H1 (cell line): ENCODE measurements at regions not wholly inside any gene's neighbourhood (a gene's known extent, or its start where the extent isn't known, plus 50 kb on each side); places are given as distances from the start of the nearest gene placed in this dataset.

Experiments
- GABPA ChIP-seq: IDR thresholded peaks from 2 replicates; pipeline ENCODE4 v1.6.1; 2011; ENCODE audit warnings: mild to moderate bottlenecking, low read length, moderate library complexity, borderline replicate concordance; ENCODE audit not compliant: insufficient read depth
- POU5F1 ChIP-seq: IDR thresholded peaks from 2 replicates; pipeline ENCODE4 v1.6.1; 2011; ENCODE audit warnings: low read depth, mild to moderate bottlenecking, low read length, moderate library complexity
- RXRA ChIP-seq: IDR thresholded peaks from 2 replicates; pipeline ENCODE4 v1.6.1; 2011; ENCODE audit warnings: low read depth, mild to moderate bottlenecking, low read length, moderate library complexity; ENCODE audit not compliant: insufficient read depth
- SP2 ChIP-seq: IDR thresholded peaks from 2 replicates; pipeline ENCODE4 v1.6.1; 2012; ENCODE audit warnings: mild to moderate bottlenecking, low read length, inconsistent platforms
- SP4 ChIP-seq: IDR thresholded peaks from 2 replicates; pipeline ENCODE4 v1.6.1; 2012; ENCODE audit warnings: low read length, inconsistent platforms
- TF ChIP-seq, protein P1 (sequence below): fragments of 300-600 bp; sonication (generic); IDR thresholded peaks from 2 replicates; pipeline ENCODE4 v1.7.1; 2012; ENCODE audit warnings: low read length, moderate library complexity, mild to moderate bottlenecking, inconsistent platforms; ENCODE audit not compliant: insufficient replicate concordance

GRCh38 chr22:48589901-48590300 lies 1237.8 kb downstream of the BRD1 start (continued):
- TF ChIP-seq, protein P1, sequence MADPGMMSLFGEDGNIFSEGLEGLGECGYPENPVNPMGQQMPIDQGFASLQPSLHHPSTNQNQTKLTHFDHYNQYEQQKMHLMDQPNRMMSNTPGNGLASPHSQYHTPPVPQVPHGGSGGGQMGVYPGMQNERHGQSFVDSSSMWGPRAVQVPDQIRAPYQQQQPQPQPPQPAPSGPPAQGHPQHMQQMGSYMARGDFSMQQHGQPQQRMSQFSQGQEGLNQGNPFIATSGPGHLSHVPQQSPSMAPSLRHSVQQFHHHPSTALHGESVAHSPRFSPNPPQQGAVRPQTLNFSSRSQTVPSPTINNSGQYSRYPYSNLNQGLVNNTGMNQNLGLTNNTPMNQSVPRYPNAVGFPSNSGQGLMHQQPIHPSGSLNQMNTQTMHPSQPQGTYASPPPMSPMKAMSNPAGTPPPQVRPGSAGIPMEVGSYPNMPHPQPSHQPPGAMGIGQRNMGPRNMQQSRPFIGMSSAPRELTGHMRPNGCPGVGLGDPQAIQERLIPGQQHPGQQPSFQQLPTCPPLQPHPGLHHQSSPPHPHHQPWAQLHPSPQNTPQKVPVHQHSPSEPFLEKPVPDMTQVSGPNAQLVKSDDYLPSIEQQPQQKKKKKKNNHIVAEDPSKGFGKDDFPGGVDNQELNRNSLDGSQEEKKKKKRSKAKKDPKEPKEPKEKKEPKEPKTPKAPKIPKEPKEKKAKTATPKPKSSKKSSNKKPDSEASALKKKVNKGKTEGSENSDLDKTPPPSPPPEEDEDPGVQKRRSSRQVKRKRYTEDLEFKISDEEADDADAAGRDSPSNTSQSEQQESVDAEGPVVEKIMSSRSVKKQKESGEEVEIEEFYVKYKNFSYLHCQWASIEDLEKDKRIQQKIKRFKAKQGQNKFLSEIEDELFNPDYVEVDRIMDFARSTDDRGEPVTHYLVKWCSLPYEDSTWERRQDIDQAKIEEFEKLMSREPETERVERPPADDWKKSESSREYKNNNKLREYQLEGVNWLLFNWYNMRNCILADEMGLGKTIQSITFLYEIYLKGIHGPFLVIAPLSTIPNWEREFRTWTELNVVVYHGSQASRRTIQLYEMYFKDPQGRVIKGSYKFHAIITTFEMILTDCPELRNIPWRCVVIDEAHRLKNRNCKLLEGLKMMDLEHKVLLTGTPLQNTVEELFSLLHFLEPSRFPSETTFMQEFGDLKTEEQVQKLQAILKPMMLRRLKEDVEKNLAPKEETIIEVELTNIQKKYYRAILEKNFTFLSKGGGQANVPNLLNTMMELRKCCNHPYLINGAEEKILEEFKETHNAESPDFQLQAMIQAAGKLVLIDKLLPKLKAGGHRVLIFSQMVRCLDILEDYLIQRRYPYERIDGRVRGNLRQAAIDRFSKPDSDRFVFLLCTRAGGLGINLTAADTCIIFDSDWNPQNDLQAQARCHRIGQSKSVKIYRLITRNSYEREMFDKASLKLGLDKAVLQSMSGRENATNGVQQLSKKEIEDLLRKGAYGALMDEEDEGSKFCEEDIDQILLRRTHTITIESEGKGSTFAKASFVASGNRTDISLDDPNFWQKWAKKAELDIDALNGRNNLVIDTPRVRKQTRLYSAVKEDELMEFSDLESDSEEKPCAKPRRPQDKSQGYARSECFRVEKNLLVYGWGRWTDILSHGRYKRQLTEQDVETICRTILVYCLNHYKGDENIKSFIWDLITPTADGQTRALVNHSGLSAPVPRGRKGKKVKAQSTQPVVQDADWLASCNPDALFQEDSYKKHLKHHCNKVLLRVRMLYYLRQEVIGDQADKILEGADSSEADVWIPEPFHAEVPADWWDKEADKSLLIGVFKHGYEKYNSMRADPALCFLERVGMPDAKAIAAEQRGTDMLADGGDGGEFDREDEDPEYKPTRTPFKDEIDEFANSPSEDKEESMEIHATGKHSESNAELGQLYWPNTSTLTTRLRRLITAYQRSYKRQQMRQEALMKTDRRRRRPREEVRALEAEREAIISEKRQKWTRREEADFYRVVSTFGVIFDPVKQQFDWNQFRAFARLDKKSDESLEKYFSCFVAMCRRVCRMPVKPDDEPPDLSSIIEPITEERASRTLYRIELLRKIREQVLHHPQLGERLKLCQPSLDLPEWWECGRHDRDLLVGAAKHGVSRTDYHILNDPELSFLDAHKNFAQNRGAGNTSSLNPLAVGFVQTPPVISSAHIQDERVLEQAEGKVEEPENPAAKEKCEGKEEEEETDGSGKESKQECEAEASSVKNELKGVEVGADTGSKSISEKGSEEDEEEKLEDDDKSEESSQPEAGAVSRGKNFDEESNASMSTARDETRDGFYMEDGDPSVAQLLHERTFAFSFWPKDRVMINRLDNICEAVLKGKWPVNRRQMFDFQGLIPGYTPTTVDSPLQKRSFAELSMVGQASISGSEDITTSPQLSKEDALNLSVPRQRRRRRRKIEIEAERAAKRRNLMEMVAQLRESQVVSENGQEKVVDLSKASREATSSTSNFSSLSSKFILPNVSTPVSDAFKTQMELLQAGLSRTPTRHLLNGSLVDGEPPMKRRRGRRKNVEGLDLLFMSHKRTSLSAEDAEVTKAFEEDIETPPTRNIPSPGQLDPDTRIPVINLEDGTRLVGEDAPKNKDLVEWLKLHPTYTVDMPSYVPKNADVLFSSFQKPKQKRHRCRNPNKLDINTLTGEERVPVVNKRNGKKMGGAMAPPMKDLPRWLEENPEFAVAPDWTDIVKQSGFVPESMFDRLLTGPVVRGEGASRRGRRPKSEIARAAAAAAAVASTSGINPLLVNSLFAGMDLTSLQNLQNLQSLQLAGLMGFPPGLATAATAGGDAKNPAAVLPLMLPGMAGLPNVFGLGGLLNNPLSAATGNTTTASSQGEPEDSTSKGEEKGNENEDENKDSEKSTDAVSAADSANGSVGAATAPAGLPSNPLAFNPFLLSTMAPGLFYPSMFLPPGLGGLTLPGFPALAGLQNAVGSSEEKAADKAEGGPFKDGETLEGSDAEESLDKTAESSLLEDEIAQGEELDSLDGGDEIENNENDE: no peak
- TF ChIP-seq RXRA: no peak
- TF ChIP-seq POU5F1: no peak
- TF ChIP-seq SP4: no peak
- no peak for TF ChIP-seq SP2
- TF ChIP-seq GABPA: no peak
- TF ChIP-seq, all 59 proteins: peak for 0
